IPS-20b (cell line): ENCODE measurements at regions not wholly inside any gene's neighbourhood (a gene's known extent, or its start where the extent isn't known, plus 50 kb on each side); places are given as distances from the start of the nearest gene placed in this dataset.
A peak's percentile ranks its signal among the peaks of the same experiment; 100 is the strongest.

Experiments
- H3K27ac ChIP-seq: one replicate; pipeline ENCODE4 v1.5.1; 2013; ENCODE audit warnings: low read length
- H3K27me3 ChIP-seq: 2 replicates; pipeline ENCODE4 v1.6.1; 2013; ENCODE audit warnings: mild to moderate bottlenecking, low read length, inconsistent platforms; ENCODE audit not compliant: insufficient read depth
- H3K36me3 ChIP-seq: 2 replicates; pipeline ENCODE4 v1.6.1; 2013; ENCODE audit warnings: low read depth, mild to moderate bottlenecking, inconsistent platforms, low read length, moderate library complexity; ENCODE audit not compliant: insufficient read depth
- H3K4me1 ChIP-seq: 2 replicates; pipeline ENCODE4 v1.6.1; 2013; ENCODE audit warnings: mild to moderate bottlenecking, control low read depth, inconsistent platforms, low read length, moderate library complexity; ENCODE audit not compliant: insufficient read depth
- H3K4me3 ChIP-seq: 2 replicates; pipeline ENCODE4 v1.5.1; 2013; ENCODE audit warnings: mild to moderate bottlenecking, low read length, inconsistent platforms
- H3K9ac ChIP-seq: 2 replicates; pipeline ENCODE4 v1.6.1; 2013; ENCODE audit warnings: low read depth, mild to moderate bottlenecking, inconsistent platforms, low read length, moderate library complexity
- H3K9me3 ChIP-seq: 2 replicates; pipeline ENCODE4 v1.6.1; 2013; ENCODE audit warnings: mild to moderate bottlenecking, low read depth, low read length, inconsistent platforms; ENCODE audit not compliant: insufficient read depth

GRCh38 chr15:61653110-61653509 is 407.1 kb downstream of the VPS13C start:
- Histone ChIP-seq H3K4me1 (0 out of 2 replicates have a peak, but pooled peaks cover 2% of the 10 kb centered on the region), H3K27me3 (no peaks in the 10 kb centered on the region), H3K9me3 (no peaks in the 10 kb centered on the region), H3K27ac (no peak overlapping the region), H3K4me3 (no peak overlapping the region), H3K36me3 (no peaks in the 10 kb centered on the region), H3K9ac (no peak overlapping the region)

- no peaks in the 10 kb centered on the region for H3K36me3 ChIP-seq
- H3K9me3 ChIP-seq: no peaks in the 10 kb centered on the region
- no peaks in the 10 kb centered on the region for H3K27me3 ChIP-seq
Observed at GRCh38 chr15:61651267-61651666, 409.0 kb downstream of the VPS13C start.

GRCh38 chr15:61649046-61649445 is 411.2 kb downstream of the VPS13C start:
- Histone ChIP-seq H3K4me1 (no peaks in the 10 kb centered on the region), H3K27ac (no peak overlapping the region), H3K27me3 (no peaks in the 10 kb centered on the region), H3K36me3 (no peaks in the 10 kb centered on the region), H3K9me3 (no peaks in the 10 kb centered on the region), H3K4me3 (no peak overlapping the region), H3K9ac (no peak overlapping the region)

More at GRCh38 chr15:61651267-61651666, 409.0 kb downstream of the VPS13C start:
- H3K9ac ChIP-seq: no peak overlapping the region
- no peak overlapping the region for H3K4me3 ChIP-seq
- H3K27ac ChIP-seq: no peak overlapping the region
- 0 out of 2 replicates have a peak, but pooled peaks cover 2% of the 10 kb centered on the region for H3K4me1 ChIP-seq

- Histone ChIP-seq H3K36me3 (no peaks in the 10 kb centered on the region), H3K9me3 (no peaks in the 10 kb centered on the region), H3K27ac (no peak overlapping the region), H3K27me3 (peaks cover 15% of the 10 kb centered on the region), H3K4me3 (no peak overlapping the region), H3K9ac (no peak overlapping the region), H3K4me1 (peaks cover 9% of the 10 kb centered on the region; the same call in 1 of the 2 replicates)
Observed at GRCh38 chr15:61644550-61644949, 415.4 kb upstream of the RORA start.

- peaks cover 9% of the 10 kb centered on the region; the same call in 1 of the 2 replicates for H3K4me1 ChIP-seq
- no peak overlapping the region for H3K9ac ChIP-seq
- peaks cover 15% of the 10 kb centered on the region for H3K27me3 ChIP-seq
- H3K27ac ChIP-seq: no peak overlapping the region
- no peak overlapping the region for H3K4me3 ChIP-seq
- H3K36me3 ChIP-seq: no peaks in the 10 kb centered on the region
- H3K9me3 ChIP-seq: no peaks in the 10 kb centered on the region
Observed at GRCh38 chr15:61641645-61642044, 412.5 kb upstream of the RORA start.

- H3K4me1 ChIP-seq: peaks cover 9% of the 10 kb centered on the region; the same call in 1 of the 2 replicates
- H3K27me3 ChIP-seq: peaks cover 15% of the 10 kb centered on the region
- no peaks in the 10 kb centered on the region for H3K36me3 ChIP-seq
- no peaks in the 10 kb centered on the region for H3K9me3 ChIP-seq
- H3K27ac ChIP-seq: no peak overlapping the region
- no peak overlapping the region for H3K9ac ChIP-seq
- peak overlapping the region; percentile 32; the same call in 1 of the 2 replicates for H3K4me3 ChIP-seq
Observed at GRCh38 chr15:61640756-61641155, 411.7 kb upstream of the RORA start.

GRCh38 chr15:61639491-61639890 is 410.4 kb upstream of the RORA start:
- no peak overlapping the region for H3K4me3 ChIP-seq
- no peaks in the 10 kb centered on the region for H3K36me3 ChIP-seq
- H3K9me3 ChIP-seq: no peaks in the 10 kb centered on the region
- no peak overlapping the region for H3K9ac ChIP-seq
- H3K4me1 ChIP-seq: peaks cover 9% of the 10 kb centered on the region; the same call in 1 of the 2 replicates
- no peak overlapping the region for H3K27ac ChIP-seq
- H3K27me3 ChIP-seq: peaks cover 15% of the 10 kb centered on the region

GRCh38 chr15:61634837-61635236 is 405.7 kb upstream of the RORA start:
- Histone ChIP-seq H3K27ac (no peak overlapping the region), H3K9me3 (no peaks in the 10 kb centered on the region), H3K4me3 (no peak overlapping the region), H3K36me3 (no peaks in the 10 kb centered on the region), H3K4me1 (no peaks in the 10 kb centered on the region; the same call in 1 of the 2 replicates), H3K27me3 (peaks cover 3% of the 10 kb centered on the region; the same call in 1 of the 2 replicates), H3K9ac (no peak overlapping the region)

- H3K4me3 ChIP-seq: no peak overlapping the region
- H3K9me3 ChIP-seq: no peaks in the 10 kb centered on the region
- H3K4me1 ChIP-seq: no peaks in the 10 kb centered on the region; the same call in 1 of the 2 replicates
- H3K9ac ChIP-seq: no peak overlapping the region
- no peaks in the 10 kb centered on the region for H3K36me3 ChIP-seq
- no peak overlapping the region for H3K27ac ChIP-seq
- H3K27me3 ChIP-seq: no peaks in the 10 kb centered on the region
Observed at GRCh38 chr15:61633951-61634350, 404.8 kb upstream of the RORA start.

GRCh38 chr15:61629269-61629668 is 400.2 kb upstream of the RORA start:
- no peak overlapping the region for H3K9ac ChIP-seq
- no peaks in the 10 kb centered on the region for H3K36me3 ChIP-seq

GRCh38 chr15:61624950-61625349 is 395.8 kb upstream of the RORA start:
- no peak overlapping the region for H3K27ac ChIP-seq
- no peaks in the 10 kb centered on the region for H3K9me3 ChIP-seq
- H3K36me3 ChIP-seq: no peaks in the 10 kb centered on the region
- no peak overlapping the region for H3K4me3 ChIP-seq
- H3K4me1 ChIP-seq: no peaks in the 10 kb centered on the region
- no peaks in the 10 kb centered on the region for H3K27me3 ChIP-seq
- no peak overlapping the region for H3K9ac ChIP-seq

More at GRCh38 chr15:61629269-61629668, 400.2 kb upstream of the RORA start:
- Histone ChIP-seq H3K9me3 (no peaks in the 10 kb centered on the region), H3K4me1 (no peaks in the 10 kb centered on the region; the same call in 1 of the 2 replicates), H3K4me3 (no peak overlapping the region), H3K27ac (no peak overlapping the region), H3K27me3 (no peaks in the 10 kb centered on the region)

GRCh38 chr15:61623746-61624145 is 394.6 kb upstream of the RORA start:
- no peaks in the 10 kb centered on the region for H3K4me1 ChIP-seq
- no peaks in the 10 kb centered on the region for H3K9me3 ChIP-seq
- H3K36me3 ChIP-seq: no peaks in the 10 kb centered on the region
- no peaks in the 10 kb centered on the region for H3K27me3 ChIP-seq
- no peak overlapping the region for H3K4me3 ChIP-seq
- no peak overlapping the region for H3K9ac ChIP-seq
- no peak overlapping the region for H3K27ac ChIP-seq
